Left lung (tissue), 4 donors: ENCODE measurements at regions not wholly inside any gene's neighbourhood (a gene's known extent, or its start where the extent isn't known, plus 50 kb on each side); places are given as distances from the start of the nearest gene placed in this dataset.

Experiments
- ATAC-seq: fragments of 200-7000 bp; cut with Tn5 transposase; one replicate; pipeline ENCODE4 v1.9.1; 2020; ENCODE audit warnings: moderate library complexity
- DNase-seq, 4 donors: peaks; one replicate each; pipeline ENCODE4 v3.0.0-alpha.2; 2013 to 2020
- H3K27ac ChIP-seq, 2 donors: fragments of 200-600 bp; sonication (generic) in 1 of 2; one replicate each; pipeline versions ENCODE4 v1.5.0 to v1.8.0; 2020 to 2021
- H3K27me3 ChIP-seq, 2 donors: fragments of 200-600 bp; sonication (generic) in 1 of 2; one replicate each; pipeline versions ENCODE4 v1.5.0 to v1.8.0; 2020 to 2021
- H3K36me3 ChIP-seq, 2 donors: fragments of 200-600 bp; sonication (generic) in 1 of 2; one replicate each; pipeline versions ENCODE4 v1.5.0 to v1.8.0; 2020 to 2021
- H3K4me1 ChIP-seq, 2 donors: fragments of 200-600 bp; one replicate each; pipeline ENCODE4 v1.8.0; 2021
- H3K4me3 ChIP-seq, 2 donors: fragments of 200-600 bp; sonication (generic) in 1 of 2; one replicate each; pipeline versions ENCODE4 v1.5.0 to v1.8.0; 2020 to 2021; ENCODE audit warnings: mild to moderate bottlenecking in 1 of 2
- H3K9me3 ChIP-seq, 2 donors: fragments of 200-600 bp; sonication (generic) in 1 of 2; one replicate each; pipeline versions ENCODE4 v1.5.0 to v1.8.0; 2020 to 2021
- intact Hi-C, 2 donors: fragments of 100-400 bp; cut with DNase I; formaldehyde crosslinking; loops; one replicate each; pipeline versions ENCODE4 v1.11.2 to v1.14.2; 2022
- TF ChIP-seq, protein P1 (sequence below), 2 donors: fragments of 200-600 bp; sonication (generic) in 1 of 2; IDR thresholded peaks; one replicate each; pipeline versions ENCODE4 v1.5.0 to v1.8.0; 2021; ENCODE audit warnings: antibody characterized with exemption in 2 of 2
- donor health status: DM: no; HTN: yes; CAD: no.
- donor health status: DM: no; HTN: no; CAD: no.

DNA sequence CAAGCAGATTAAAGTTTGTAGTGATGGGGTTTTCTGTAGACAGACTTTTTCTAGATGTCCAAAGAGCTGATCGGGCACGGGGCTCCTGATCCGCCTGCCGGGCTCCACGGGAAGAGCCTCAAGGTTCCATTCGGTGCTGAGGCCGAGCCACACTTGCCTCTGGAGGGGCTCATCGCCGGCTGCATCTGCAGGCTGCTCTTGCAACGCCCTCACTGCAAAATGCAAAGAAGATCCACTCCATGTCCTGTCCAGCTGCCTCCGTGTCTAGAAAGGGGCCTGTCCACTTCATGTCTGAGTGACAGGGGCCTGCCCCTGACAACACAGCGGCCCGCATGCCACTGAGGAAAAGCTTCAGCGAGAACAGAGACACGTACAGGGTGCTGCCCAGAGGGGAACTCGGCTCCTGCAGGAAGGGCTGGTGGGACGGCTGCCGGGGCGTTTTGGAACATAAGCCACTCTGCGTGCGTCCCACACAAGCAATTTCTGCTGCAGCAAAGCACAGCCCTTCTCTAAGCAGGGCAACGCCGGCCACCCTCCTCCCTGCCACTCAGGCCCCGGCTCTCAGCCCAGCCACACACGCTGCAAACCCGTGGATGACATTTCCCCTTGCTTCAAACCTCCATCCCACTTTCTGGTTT, 53.6 kb upstream of the CTDP1 start:
- peaks cover 0 to 58% of the 10 kb centered on the region in 2 donors for H3K27me3 ChIP-seq
- DNase-seq (peak in 1 of 4 donors; percentile 71), ATAC-seq (no peak)
- no peaks in the 10 kb centered on the region for H3K9me3 ChIP-seq
- no peak overlapping the region for H3K27ac ChIP-seq
- intact Hi-C loops: no loop called here
- no peak overlapping the region for H3K4me3 ChIP-seq
- TF ChIP-seq, protein P1, sequence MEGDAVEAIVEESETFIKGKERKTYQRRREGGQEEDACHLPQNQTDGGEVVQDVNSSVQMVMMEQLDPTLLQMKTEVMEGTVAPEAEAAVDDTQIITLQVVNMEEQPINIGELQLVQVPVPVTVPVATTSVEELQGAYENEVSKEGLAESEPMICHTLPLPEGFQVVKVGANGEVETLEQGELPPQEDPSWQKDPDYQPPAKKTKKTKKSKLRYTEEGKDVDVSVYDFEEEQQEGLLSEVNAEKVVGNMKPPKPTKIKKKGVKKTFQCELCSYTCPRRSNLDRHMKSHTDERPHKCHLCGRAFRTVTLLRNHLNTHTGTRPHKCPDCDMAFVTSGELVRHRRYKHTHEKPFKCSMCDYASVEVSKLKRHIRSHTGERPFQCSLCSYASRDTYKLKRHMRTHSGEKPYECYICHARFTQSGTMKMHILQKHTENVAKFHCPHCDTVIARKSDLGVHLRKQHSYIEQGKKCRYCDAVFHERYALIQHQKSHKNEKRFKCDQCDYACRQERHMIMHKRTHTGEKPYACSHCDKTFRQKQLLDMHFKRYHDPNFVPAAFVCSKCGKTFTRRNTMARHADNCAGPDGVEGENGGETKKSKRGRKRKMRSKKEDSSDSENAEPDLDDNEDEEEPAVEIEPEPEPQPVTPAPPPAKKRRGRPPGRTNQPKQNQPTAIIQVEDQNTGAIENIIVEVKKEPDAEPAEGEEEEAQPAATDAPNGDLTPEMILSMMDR (IDR thresholded peaks at IDR 0.05): no peak
- H3K36me3 ChIP-seq: no peaks in the 10 kb centered on the region
- H3K4me1 ChIP-seq: peaks cover 0 to 12% of the 10 kb centered on the region in 2 donors

DNA sequence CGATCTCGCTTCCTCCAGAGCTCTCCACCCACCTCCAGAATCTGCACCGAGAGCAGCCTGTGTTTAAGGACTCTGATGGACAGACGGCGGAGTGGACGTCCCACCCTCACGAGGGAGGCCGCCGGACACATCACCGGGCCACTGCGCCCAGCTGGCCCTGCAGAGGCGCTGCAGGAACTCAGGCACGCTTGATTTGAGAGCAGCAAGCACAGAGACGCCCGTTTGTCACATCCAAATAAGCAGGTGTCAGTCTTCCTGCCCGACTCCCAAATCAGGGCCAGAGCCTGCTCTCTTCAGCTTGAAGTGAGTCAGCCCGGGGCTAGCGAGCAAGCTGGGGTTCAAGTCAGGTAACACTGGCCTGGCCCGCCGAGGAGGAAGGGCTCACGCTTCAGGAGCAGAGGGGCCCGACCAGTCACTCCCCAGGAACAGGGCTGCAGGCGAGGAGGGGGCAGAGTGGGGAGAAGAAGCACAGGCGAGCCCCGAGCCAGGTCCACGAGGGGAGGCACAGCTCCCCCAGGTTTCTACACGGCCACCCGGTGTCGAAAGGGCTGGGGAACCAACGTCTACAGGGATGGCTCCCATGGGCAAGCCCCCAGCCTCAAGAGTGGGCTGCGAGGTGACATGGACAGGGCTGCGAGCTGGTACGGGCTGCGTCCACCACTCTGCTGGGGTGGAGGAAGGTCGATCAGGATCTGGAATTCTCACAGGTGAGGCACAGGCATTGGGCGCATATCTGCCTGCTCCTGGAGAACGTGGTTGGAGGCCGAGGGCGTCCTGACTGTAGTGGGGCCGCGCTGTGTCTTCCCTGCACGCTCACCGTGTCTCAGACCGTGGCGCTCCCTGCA, 52.5 kb upstream of the CTDP1 start:
- intact Hi-C loops: no loop called here
- ATAC-seq (no peak), DNase-seq (peak in 1 of 4 donors; percentile 73)
- peaks cover 0 to 12% of the 10 kb centered on the region in 2 donors for H3K4me1 ChIP-seq
- no peak overlapping the region for H3K27ac ChIP-seq
- H3K9me3 ChIP-seq: no peaks in the 10 kb centered on the region
- TF ChIP-seq, protein P1 (IDR thresholded peaks at IDR 0.05): no peak
- H3K36me3 ChIP-seq: no peaks in the 10 kb centered on the region
- H3K27me3 ChIP-seq: peaks cover 0 to 58% of the 10 kb centered on the region in 2 donors
- H3K4me3 ChIP-seq: no peak overlapping the region

GRCh38 chr18:79627750-79628294, 51.8 kb upstream of the CTDP1 start:
- DNase-seq: peak in 1 of 4 donors; percentile 67
- no peak overlapping the region for H3K4me3 ChIP-seq
- TF ChIP-seq, protein P1 (IDR thresholded peaks at IDR 0.05): no peak
- ATAC-seq: no peak
- no peaks in the 10 kb centered on the region for H3K36me3 ChIP-seq
- intact Hi-C loops: no loop called here
- H3K27me3 ChIP-seq: peaks cover 0 to 58% of the 10 kb centered on the region in 2 donors
- no peak overlapping the region for H3K27ac ChIP-seq
- H3K9me3 ChIP-seq: no peaks in the 10 kb centered on the region
- peaks cover 0 to 12% of the 10 kb centered on the region in 2 donors for H3K4me1 ChIP-seq

DNA sequence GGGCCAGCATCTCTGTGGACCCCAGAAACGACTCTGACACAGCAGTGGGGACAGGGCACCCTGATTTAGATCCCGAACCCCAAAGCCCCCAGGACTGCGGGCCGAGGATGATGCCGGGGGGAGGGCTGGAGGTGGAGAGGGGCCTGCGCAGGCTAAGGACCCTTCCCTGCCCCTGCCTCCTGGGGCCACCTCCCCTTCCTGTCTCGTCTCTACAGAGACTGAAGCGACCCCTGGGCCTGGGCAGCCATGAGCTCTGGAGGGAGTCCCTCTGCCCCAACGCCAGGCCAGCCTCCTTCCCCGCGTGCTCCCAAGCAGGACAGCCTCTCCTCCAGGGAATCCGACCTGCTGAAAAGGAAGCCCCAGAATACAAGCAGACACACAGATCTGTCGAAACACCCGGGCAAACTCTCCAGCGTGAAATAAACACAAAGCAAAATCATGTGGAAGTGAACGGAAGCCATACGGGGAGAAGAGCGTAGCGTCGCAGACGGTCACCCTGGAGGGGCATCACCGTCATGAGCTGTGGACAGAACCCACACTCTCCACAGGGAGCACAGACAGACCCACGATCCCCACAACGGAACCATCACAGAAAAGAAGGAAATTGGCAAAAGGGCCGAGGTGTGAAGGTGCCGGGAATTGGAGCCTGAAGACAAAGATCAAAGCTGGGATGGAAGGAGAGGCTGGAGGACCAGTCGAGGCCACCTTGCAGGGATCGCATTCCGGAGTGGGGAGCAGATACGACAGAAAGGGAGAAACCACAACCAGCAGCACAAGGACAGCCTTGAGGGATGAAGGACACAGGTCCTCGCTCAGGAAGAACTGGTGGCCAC, 51.0 kb upstream of the CTDP1 start:
- Histone ChIP-seq H3K27ac (no peak overlapping the region), H3K4me3 (no peak overlapping the region), H3K27me3 (peaks cover 0 to 58% of the 10 kb centered on the region in 2 donors), H3K36me3 (no peaks in the 10 kb centered on the region), H3K9me3 (no peaks in the 10 kb centered on the region), H3K4me1 (peaks cover 0 to 12% of the 10 kb centered on the region in 2 donors)
- TF ChIP-seq, protein P1 (IDR thresholded peaks at IDR 0.05): no peak
- no peak for ATAC-seq
- DNase-seq: peak in 1 of 4 donors; percentile 70
- intact Hi-C loops: no loop called here
